Endothelial cell of umbilical vein (primary cell): ENCODE measurements at regions not wholly inside any gene's neighbourhood (a gene's known extent, or its start where the extent isn't known, plus 50 kb on each side); places are given as distances from the start of the nearest gene placed in this dataset.

Source experiments
- JUN ChIP-seq: IDR thresholded peaks from 2 replicates; pipeline ENCODE4 v1.6.1; 2011; ENCODE audit warnings: borderline replicate concordance, low read depth; ENCODE audit not compliant: insufficient read length, insufficient read depth
- POLR2A ChIP-seq: IDR thresholded peaks from 2 replicates; pipeline ENCODE4 v1.6.1; 2012; ENCODE audit warnings: low read depth, mild to moderate bottlenecking, control low read depth, low read length
- TF ChIP-seq, protein P1 (sequence below), 2 donors: IDR thresholded peaks; 1 replicate in 1 of 2; 2 replicates in 1 of 2; pipeline ENCODE4 v1.5.1; 2011; ENCODE audit warnings: low read length in 2 of 2, mild to moderate bottlenecking in 2 of 2, moderate library complexity in 2 of 2, control low read depth in 1 of 2, inconsistent platforms in 1 of 2, low read depth in 1 of 2; ENCODE audit not compliant: insufficient read depth in 1 of 2; ENCODE audit errors: extremely low read depth in 1 of 2
- TF ChIP-seq, protein P2 (sequence below): IDR thresholded peaks from 2 replicates; pipeline ENCODE4 v1.6.1; 2011; ENCODE audit not compliant: insufficient read depth, insufficient read length

DNA sequence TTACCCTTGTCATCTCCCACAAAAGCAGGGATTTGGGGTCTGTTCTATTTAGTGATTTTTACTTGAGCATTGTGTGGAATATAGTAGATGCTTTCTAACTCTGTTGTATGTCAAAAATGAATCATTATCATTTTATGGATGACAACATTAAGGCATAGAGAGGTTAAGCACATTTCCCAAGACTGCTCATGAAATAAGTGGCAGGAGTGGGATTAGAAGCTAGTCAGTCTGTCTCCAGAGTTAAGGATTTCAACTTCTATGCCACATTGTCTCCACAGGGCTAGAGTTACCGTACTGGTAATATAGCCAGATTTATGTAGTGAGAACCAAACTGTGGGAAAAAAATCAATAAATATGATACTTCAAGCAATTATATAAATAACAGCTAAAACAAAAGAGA lies 170.6 kb upstream of the DCN start:
- no peak for TF ChIP-seq POLR2A
- no peak for TF ChIP-seq JUN
- TF ChIP-seq, protein P1, sequence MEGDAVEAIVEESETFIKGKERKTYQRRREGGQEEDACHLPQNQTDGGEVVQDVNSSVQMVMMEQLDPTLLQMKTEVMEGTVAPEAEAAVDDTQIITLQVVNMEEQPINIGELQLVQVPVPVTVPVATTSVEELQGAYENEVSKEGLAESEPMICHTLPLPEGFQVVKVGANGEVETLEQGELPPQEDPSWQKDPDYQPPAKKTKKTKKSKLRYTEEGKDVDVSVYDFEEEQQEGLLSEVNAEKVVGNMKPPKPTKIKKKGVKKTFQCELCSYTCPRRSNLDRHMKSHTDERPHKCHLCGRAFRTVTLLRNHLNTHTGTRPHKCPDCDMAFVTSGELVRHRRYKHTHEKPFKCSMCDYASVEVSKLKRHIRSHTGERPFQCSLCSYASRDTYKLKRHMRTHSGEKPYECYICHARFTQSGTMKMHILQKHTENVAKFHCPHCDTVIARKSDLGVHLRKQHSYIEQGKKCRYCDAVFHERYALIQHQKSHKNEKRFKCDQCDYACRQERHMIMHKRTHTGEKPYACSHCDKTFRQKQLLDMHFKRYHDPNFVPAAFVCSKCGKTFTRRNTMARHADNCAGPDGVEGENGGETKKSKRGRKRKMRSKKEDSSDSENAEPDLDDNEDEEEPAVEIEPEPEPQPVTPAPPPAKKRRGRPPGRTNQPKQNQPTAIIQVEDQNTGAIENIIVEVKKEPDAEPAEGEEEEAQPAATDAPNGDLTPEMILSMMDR (IDR thresholded peaks at IDR 0.05; ENCODE audit: extremely low read depth in 1 of 2, insufficient read depth in 1 of 2, low read depth in 1 of 2, low read length in 2 of 2) = no peak
- TF ChIP-seq, protein P2, sequence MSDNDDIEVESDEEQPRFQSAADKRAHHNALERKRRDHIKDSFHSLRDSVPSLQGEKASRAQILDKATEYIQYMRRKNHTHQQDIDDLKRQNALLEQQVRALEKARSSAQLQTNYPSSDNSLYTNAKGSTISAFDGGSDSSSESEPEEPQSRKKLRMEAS = no peak
